Ovary (tissue), 7 donors: ENCODE measurements at regions not wholly inside any gene's neighbourhood (a gene's known extent, or its start where the extent isn't known, plus 50 kb on each side); places are given as distances from the start of the nearest gene placed in this dataset.

Experiments used
- DNase-seq, 5 donors: peaks; one replicate each; pipeline ENCODE4 v3.0.0-alpha.2; 2019 to 2020
- H3K27ac ChIP-seq, 2 donors: fragments of 200-600 bp; one replicate each; pipeline versions ENCODE4 v1.5.1 to v1.8.0; 2019 to 2022
- H3K27me3 ChIP-seq: fragments of 200-600 bp; one replicate; pipeline ENCODE4 v1.8.0; 2022
- H3K36me3 ChIP-seq: fragments of 200-600 bp; sonication (generic); one replicate; pipeline ENCODE4 v1.5.1; 2019
- H3K4me1 ChIP-seq: one replicate; pipeline ENCODE4 v1.8.1; 2013; ENCODE audit warnings: mild to moderate bottlenecking, moderate library complexity; ENCODE audit not compliant: insufficient read depth
- H3K4me3 ChIP-seq: fragments of 200-600 bp; sonication (generic); one replicate; pipeline ENCODE4 v1.5.1; 2017
- H3K9me3 ChIP-seq, 2 donors: fragments of 200-600 bp in 1 of 2; sonication (generic) in 1 of 2; one replicate each; pipeline versions ENCODE4 v1.5.1 to v1.8.1; 2013 to 2019; ENCODE audit warnings: mild to moderate bottlenecking in 1 of 2, moderate library complexity in 1 of 2
- CTCF ChIP-seq, 3 donors: fragments of 450-650 bp in 2 of 3; fragments of 200-600 bp in 1 of 3; IDR thresholded peaks; one replicate each; pipeline versions ENCODE4 v1.5.1 to v1.8.0; 2016 to 2022; ENCODE audit warnings: antibody characterized with exemption in 3 of 3, mild to moderate bottlenecking in 1 of 3
- EP300 ChIP-seq: sonication (generic); formaldehyde crosslinking; IDR thresholded peaks from one replicate; pipeline ENCODE4 v1.6.1; 2017; ENCODE audit warnings: antibody characterized with exemption
- POLR2A ChIP-seq: fragments of 450-650 bp; IDR thresholded peaks from one replicate; pipeline ENCODE4 v1.6.1; 2017; ENCODE audit warnings: antibody characterized with exemption, mild to moderate bottlenecking, moderate library complexity
- WGBS, 3 donors: extraction: QIAGEN DNeasy Blood & Tissue Kit in 1 of 3; methylation state at CpG; one replicate each; pipeline versions ENCODE4 v1.1.5 to v1.1.7; 2013 to 2017; 5-methylcytosine and 5-hydroxymethylcytosine counted together
- intact Hi-C, 4 donors: fragments of 100-400 bp; cut with DNase I; formaldehyde crosslinking; loops; one replicate each; pipeline versions ENCODE4 v1.11.0 to v1.15.1; 2022 to 2023
- donor health status: DM: no; HTN: no; CAD: no; lungs with moderate emphysema.
- donor health status: DM: no; HTN: no; CAD: no.
- donor health status: Bipolar disorder and iron deficiency.
- donor health status: DM: no; HTN: no; CAD: no.
- donor health status: DM: yes; HTN: yes; CAD: no.

GRCh38 chr14:71381814-71382213, 474.6 kb downstream of the PCNX1 start:
- TF ChIP-seq CTCF (IDR thresholded peaks at IDR 0.05): no peak
- TF ChIP-seq EP300: no peak
- TF ChIP-seq POLR2A: no peak
- Histone ChIP-seq H3K36me3 (no peaks in the 10 kb centered on the region), H3K27ac (no peak overlapping the region), H3K9me3 (no peaks in the 10 kb centered on the region), H3K4me1 (peaks cover 2% of the 10 kb centered on the region), H3K4me3 (no peak overlapping the region), H3K27me3 (no peaks in the 10 kb centered on the region)
- intact Hi-C loops: no loop called here
- DNase-seq: no peak

DNA sequence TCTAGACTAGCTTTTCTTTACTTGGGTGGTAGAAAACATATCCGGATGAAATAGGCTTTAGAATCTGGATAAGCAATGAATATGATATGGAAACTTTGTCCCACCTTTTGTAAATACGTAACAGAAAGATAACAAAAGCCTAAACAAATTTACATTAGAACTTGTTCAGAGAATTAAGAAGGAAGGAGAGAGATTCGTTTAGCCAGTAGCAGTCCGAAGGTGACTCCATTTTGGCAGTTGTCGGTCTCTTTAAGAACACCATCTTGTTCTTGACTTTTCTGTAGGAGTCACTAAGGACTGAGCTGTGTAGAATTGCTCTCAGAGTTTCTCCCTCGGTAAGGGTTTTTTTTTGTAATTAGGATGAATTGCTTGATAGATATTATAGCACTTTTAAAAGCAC, 475.1 kb downstream of the PCNX1 start:
- intact Hi-C loops: no loop called here
- DNase-seq: no peak
- Histone ChIP-seq H3K4me3 (no peak overlapping the region), H3K9me3 (no peaks in the 10 kb centered on the region), H3K4me1 (peaks cover 2% of the 10 kb centered on the region), H3K27me3 (no peaks in the 10 kb centered on the region), H3K27ac (no peak overlapping the region), H3K36me3 (no peaks in the 10 kb centered on the region)
- WGBS, 3 donors: 77 to 83% (median 82%) methylated on average over 6 of the region's 6 CpGs
- no peak for TF ChIP-seq EP300
- TF ChIP-seq CTCF (IDR thresholded peaks at IDR 0.05): no peak
- no peak for TF ChIP-seq POLR2A

DNA sequence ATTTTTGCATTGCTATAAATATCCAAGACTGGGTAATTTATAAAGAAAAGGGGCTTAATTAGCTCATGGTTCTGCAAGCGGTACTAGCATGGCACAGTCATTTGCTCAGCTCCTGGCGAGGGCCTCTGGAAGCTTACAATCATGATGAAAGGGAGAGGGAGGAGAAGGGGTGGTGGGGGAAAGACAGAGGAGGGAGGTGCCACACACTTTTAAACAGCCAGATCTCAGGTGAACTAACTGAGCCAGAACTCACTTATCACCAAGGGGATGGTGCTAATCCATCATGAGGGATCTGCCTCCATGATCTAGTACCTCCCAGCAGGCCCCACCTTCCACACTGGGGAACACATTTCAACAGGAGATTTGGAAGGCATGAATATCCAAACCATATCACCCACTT, 476.3 kb downstream of the PCNX1 start:
- Histone ChIP-seq H3K4me1 (peaks cover 2% of the 10 kb centered on the region), H3K4me3 (no peak overlapping the region), H3K27me3 (no peaks in the 10 kb centered on the region), H3K36me3 (no peaks in the 10 kb centered on the region), H3K27ac (no peak overlapping the region), H3K9me3 (no peaks in the 10 kb centered on the region)
- WGBS, 3 donors: 92 to 100% (median 98%) methylated on average over 2 of the region's 2 CpGs
- intact Hi-C loops: no loop called here
- no peak for DNase-seq
- TF ChIP-seq EP300 (no peak), POLR2A (no peak), CTCF (IDR thresholded peaks at IDR 0.05) (no peak)

- intact Hi-C loops: no loop called here
- 83 to 90% (median 83%) methylated on average over 10 of the region's 10 CpGs for WGBS, 3 donors
- TF ChIP-seq CTCF (IDR thresholded peaks at IDR 0.05) (no peak), EP300 (no peak)
- H3K36me3 ChIP-seq: no peaks in the 10 kb centered on the region
- no peak for DNase-seq
- peaks cover 2% of the 10 kb centered on the region for H3K4me1 ChIP-seq
- H3K4me3 ChIP-seq: no peak overlapping the region
- no peaks in the 10 kb centered on the region for H3K27me3 ChIP-seq
- no peaks in the 10 kb centered on the region for H3K9me3 ChIP-seq
- no peak overlapping the region for H3K27ac ChIP-seq
These were observed 477.0 kb downstream of the PCNX1 start for GRCh38 chr14:71384007-71384845.
